Fibroblast of lung (primary cell): ENCODE measurements at regions not wholly inside any gene's neighbourhood (a gene's known extent, or its start where the extent isn't known, plus 50 kb on each side); places are given as distances from the start of the nearest gene placed in this dataset.

ENCODE experiments used
- DNase-seq, 2 donors: peaks; one replicate each; pipeline versions ENCODE4 v3.0.0 to v3.0.0-alpha.2; 2010; ENCODE audit warnings: low read depth in 2 of 2
- H2AFZ ChIP-seq: 2 replicates; pipeline ENCODE4 v1.5.1; 2012; ENCODE audit warnings: low read length, control low read depth, inconsistent platforms
- H3K27ac ChIP-seq: 2 replicates; pipeline ENCODE4 v1.5.1; 2011; ENCODE audit warnings: low read length, control low read depth; ENCODE audit not compliant: insufficient read depth
- H3K27me3 ChIP-seq: 2 replicates; pipeline ENCODE4 v1.5.1; 2011; ENCODE audit warnings: mild to moderate bottlenecking, low read length; ENCODE audit not compliant: control insufficient read depth, insufficient read depth
- H3K36me3 ChIP-seq: 2 replicates; pipeline ENCODE4 v1.5.1; 2011; ENCODE audit warnings: low read length; ENCODE audit not compliant: control insufficient read depth, insufficient read depth
- H3K4me1 ChIP-seq: 2 replicates; pipeline ENCODE4 v1.5.1; 2011; ENCODE audit warnings: low read length; ENCODE audit not compliant: control insufficient read depth, insufficient read depth; ENCODE audit errors: extremely low read depth
- H3K4me2 ChIP-seq: 2 replicates; pipeline ENCODE4 v1.5.1; 2011; ENCODE audit warnings: low read length, control low read depth; ENCODE audit not compliant: insufficient read depth; ENCODE audit errors: extremely low read depth
- H3K4me3 ChIP-seq, 4 experiments: fragments of 200-600 bp in 1 of 4; sonication (generic) in 1 of 4; replicated peaks in 1 of 4; 2 replicates each; pipeline ENCODE4 v1.5.1; 2011 to 2016; ENCODE audit warnings: low read length in 4 of 4, low read depth in 3 of 4, mild to moderate bottlenecking in 3 of 4, control low read depth in 2 of 4, inconsistent platforms in 1 of 4, mixed read lengths in 1 of 4; ENCODE audit not compliant: insufficient read depth in 1 of 4; ENCODE audit errors: control extremely low read depth in 1 of 4
- H3K79me2 ChIP-seq: 2 replicates; pipeline ENCODE4 v1.5.1; 2012; ENCODE audit warnings: mild to moderate bottlenecking, low read length, inconsistent platforms; ENCODE audit not compliant: control insufficient read depth, insufficient read depth
- H3K9ac ChIP-seq: 2 replicates; pipeline ENCODE4 v1.5.1; 2011; ENCODE audit warnings: mild to moderate bottlenecking, low read length, control low read depth; ENCODE audit not compliant: insufficient read depth
- H3K9me3 ChIP-seq: 2 replicates; pipeline ENCODE4 v1.5.1; 2012; ENCODE audit warnings: low read depth, low read length; ENCODE audit not compliant: control insufficient read depth, insufficient read depth
- H4K20me1 ChIP-seq: 2 replicates; pipeline ENCODE4 v1.5.1; 2011; ENCODE audit warnings: low read length; ENCODE audit not compliant: control insufficient read depth, insufficient read depth; ENCODE audit errors: extremely low read depth
- CTCF ChIP-seq, 2 donors: IDR thresholded peaks in 1 of 2; conservative IDR thresholded peaks in 1 of 2; 1 replicate in 1 of 2; 2 replicates in 1 of 2; pipeline ENCODE4 v1.5.1; 2011 to 2012; ENCODE audit warnings: low read length in 2 of 2, control low read depth in 1 of 2, inconsistent platforms in 1 of 2, low read depth in 1 of 2, mild to moderate bottlenecking in 1 of 2
- EZH2 ChIP-seq: IDR thresholded peaks from 2 replicates; pipeline ENCODE4 v1.5.1; 2012; ENCODE audit warnings: low read length, control low read depth, mild to moderate bottlenecking; ENCODE audit errors: missing control alignments

DNA sequence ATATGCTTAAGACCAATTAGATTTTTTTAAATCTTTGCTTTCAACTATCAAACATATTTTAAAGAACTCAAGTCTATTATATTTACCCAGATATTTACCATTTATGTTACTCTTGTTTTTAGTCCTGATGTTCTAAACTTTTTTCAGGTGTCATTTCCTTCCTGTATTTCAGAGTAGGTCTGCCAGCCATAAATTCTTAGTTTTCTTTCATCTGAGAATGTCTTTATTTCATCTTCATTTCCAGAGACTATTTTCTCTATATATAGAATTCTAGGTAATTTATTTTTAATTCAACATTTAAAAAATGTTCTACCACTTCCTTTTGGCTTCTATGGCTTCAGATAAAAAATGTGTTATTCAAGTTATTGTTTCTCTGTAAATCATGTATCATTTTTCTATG lies 218.2 kb upstream of the AMIGO2 start:
- TF ChIP-seq CTCF (conservative IDR thresholded peaks at IDR 0.05 in 1 of 2, IDR thresholded peaks at IDR 0.05 in 1 of 2; ENCODE audit: low read depth in 1 of 2, low read length in 2 of 2), result no peak
- no peak for TF ChIP-seq EZH2
- H3K4me1 ChIP-seq, result no peaks in the 10 kb centered on the region
- DNase-seq, result no peak
- H3K27ac ChIP-seq, result no peak overlapping the region
- H2AFZ ChIP-seq, result no peak overlapping the region
- H4K20me1 ChIP-seq, result no peaks in the 10 kb centered on the region
- H3K4me2 ChIP-seq, result no peak overlapping the region
- no peaks in the 10 kb centered on the region for H3K36me3 ChIP-seq
- H3K9me3 ChIP-seq, result no peaks in the 10 kb centered on the region
- H3K9ac ChIP-seq, result no peak overlapping the region
- H3K4me3 ChIP-seq, result no peak overlapping the region
- H3K27me3 ChIP-seq, result no peaks in the 10 kb centered on the region
- H3K79me2 ChIP-seq, result no peaks in the 10 kb centered on the region

DNA sequence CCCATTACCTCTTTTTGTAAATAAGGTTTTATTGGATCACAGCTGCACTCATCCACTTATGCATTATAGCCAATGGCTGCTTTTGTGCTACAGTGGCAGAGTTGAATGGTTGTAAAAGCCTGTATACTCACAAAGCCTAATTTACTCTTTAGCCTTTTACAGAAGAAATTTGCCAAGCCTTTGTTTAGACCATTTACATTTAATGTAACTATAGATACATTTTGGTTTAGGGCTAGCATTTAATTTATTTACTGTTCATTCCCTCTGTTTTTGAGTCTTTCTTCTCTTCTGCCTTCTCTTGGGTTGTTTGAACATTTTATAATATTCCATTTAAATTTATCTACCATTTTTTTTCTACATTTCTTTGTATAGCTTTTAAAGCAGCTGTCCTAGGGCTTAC lies 217.1 kb upstream of the AMIGO2 start:
- H3K4me3 ChIP-seq, result no peak overlapping the region
- no peaks in the 10 kb centered on the region for H3K79me2 ChIP-seq
- no peak for DNase-seq
- no peaks in the 10 kb centered on the region for H3K36me3 ChIP-seq
- no peaks in the 10 kb centered on the region for H3K9me3 ChIP-seq
- H3K4me1 ChIP-seq, result no peaks in the 10 kb centered on the region
- no peak overlapping the region for H3K27ac ChIP-seq
- no peaks in the 10 kb centered on the region for H3K27me3 ChIP-seq
- no peak overlapping the region for H3K9ac ChIP-seq
- H3K4me2 ChIP-seq, result no peak overlapping the region
- no peak overlapping the region for H2AFZ ChIP-seq
- H4K20me1 ChIP-seq, result no peaks in the 10 kb centered on the region
- TF ChIP-seq EZH2, result no peak
- TF ChIP-seq CTCF (conservative IDR thresholded peaks at IDR 0.05 in 1 of 2, IDR thresholded peaks at IDR 0.05 in 1 of 2; ENCODE audit: low read depth in 1 of 2, low read length in 2 of 2), result no peak

DNA sequence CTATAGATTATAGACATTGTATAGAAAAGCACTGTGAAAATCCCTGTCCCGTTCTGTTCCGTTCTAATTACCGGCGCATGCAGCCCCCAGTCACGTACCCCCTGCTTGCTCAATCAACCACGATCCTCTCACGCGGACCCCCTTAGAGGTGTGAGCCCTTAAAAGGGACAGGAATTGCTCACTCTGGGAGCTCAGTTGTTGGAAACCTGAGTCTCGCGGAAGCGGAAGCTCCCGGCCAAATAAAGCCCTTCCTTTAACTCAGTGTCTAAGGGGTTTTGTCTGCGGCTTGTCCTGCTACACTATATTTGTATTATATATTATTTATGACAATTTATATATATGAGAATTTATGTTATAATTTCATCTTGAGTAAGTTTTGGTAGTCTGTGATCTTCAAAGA lies 213.6 kb upstream of the AMIGO2 start:
- Histone ChIP-seq H4K20me1 (no peaks in the 10 kb centered on the region), H3K4me1 (no peaks in the 10 kb centered on the region), H3K9me3 (no peaks in the 10 kb centered on the region), H3K27ac (no peak overlapping the region), H3K4me3 (no peak overlapping the region), H3K27me3 (no peaks in the 10 kb centered on the region), H3K79me2 (no peaks in the 10 kb centered on the region), H3K9ac (no peak overlapping the region), H3K4me2 (no peak overlapping the region), H2AFZ (no peak overlapping the region), H3K36me3 (no peaks in the 10 kb centered on the region)
- DNase-seq, result no peak
- TF ChIP-seq CTCF (conservative IDR thresholded peaks at IDR 0.05 in 1 of 2, IDR thresholded peaks at IDR 0.05 in 1 of 2; ENCODE audit: low read depth in 1 of 2, low read length in 2 of 2), result no peak
- TF ChIP-seq EZH2, result no peak
